ENCODE measurements at regions not wholly inside any gene's neighbourhood (a gene's known extent, or its start where the extent isn't known, plus 50 kb on each side); places are given as distances from the start of the nearest gene placed in this dataset.

DNA sequence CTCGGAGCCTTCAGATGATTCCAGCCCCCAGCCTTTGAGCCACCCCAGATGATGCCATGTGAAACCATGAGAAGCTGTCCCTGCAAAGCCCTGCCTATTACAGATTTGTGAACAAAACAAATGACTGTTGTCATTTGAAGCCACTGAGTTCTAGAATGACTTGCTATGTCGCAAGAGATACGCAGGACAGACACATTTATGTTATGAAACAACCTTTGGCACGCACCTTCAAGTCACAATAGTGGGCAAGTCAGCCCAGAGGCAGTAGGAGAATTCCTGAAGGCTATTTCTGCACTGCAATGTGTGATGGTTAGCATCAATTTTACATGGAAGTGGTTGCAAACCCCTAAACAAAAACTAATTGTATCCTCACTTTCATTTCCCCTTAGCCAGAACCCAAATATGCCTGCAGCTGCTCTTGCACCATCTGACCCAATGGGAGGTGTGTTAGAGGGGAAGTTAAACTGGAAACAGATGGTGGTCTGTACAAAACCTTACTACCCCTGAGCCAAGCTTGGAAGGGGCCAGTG is 174.4 kb upstream of the ATP6AP2 start:
- TF ChIP-seq CTCF (IDR thresholded peaks at IDR 0.05; ENCODE audit: low read depth, low read length, missing control alignments), result no peak
- Histone ChIP-seq H3K27me3 (replicated peaks) (no peaks in the 10 kb centered on the region), H3K4me3 (ENCODE audit: low read depth, low read length) (no peak overlapping the region), H3K36me3 (replicated peaks) (no peaks in the 10 kb centered on the region), H3K27ac (no peak overlapping the region)
- in situ Hi-C loops (cut with HindIII; ENCODE audit: low pct_ligation_motif_present, low sequenced_read_pairs), result no loop called here
- no peak for DNase-seq

DNA sequence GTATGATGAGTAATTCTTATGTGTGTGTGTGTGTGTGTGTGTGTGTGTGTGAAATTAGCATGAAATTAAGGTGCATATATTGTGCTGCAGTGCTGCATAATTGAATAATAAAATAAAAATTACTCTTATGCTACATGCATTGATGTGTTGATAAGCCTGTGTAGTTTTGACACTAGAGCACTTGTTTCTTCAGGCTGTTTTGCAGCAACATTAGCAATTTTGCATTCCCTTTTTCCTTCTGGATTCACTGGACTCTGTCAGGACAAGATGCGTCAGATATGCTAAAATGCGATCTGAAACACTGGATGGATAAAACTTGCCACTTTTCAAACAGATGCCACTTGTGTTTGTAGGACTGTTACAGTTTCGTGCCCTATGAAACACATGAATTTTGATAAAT is 175.4 kb upstream of the ATP6AP2 start:
- H3K4me3 ChIP-seq (ENCODE audit: low read depth, low read length), result no peak overlapping the region
- TF ChIP-seq CTCF (IDR thresholded peaks at IDR 0.05; ENCODE audit: low read depth, low read length, missing control alignments), result no peak
- DNase-seq, result no peak
- no peak overlapping the region for H3K27ac ChIP-seq
- in situ Hi-C loops (cut with HindIII; ENCODE audit: low pct_ligation_motif_present, low sequenced_read_pairs), result no loop called here
- no peaks in the 10 kb centered on the region for H3K36me3 ChIP-seq (replicated peaks)
- no peaks in the 10 kb centered on the region for H3K27me3 ChIP-seq (replicated peaks)

DNA sequence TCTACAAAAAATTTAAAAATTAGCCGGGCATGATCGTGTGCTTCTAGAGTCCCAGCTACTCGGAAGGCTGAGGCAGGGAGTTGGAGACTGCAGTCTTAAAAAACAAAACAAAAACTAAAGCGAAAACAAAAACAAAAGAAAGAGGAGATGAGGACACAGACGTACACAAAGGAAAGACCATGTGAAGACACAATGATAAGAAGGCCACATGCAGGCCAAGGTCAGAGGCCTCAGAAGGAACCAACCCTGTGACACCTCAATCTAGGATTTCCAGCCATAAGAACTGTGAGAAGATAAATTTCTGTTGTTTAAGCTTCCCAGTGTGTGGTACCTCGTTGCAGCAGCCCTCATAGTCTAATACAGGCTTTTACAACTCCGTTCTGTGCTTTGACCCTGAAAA is 177.0 kb upstream of the ATP6AP2 start:
- H3K4me3 ChIP-seq (ENCODE audit: low read depth, low read length), result no peak overlapping the region
- H3K27ac ChIP-seq, result no peak overlapping the region
- H3K36me3 ChIP-seq (replicated peaks), result no peaks in the 10 kb centered on the region
- in situ Hi-C loops (cut with HindIII; ENCODE audit: low pct_ligation_motif_present, low sequenced_read_pairs), result no loop called here
- no peak for DNase-seq
- no peak for TF ChIP-seq CTCF (IDR thresholded peaks at IDR 0.05; ENCODE audit: low read depth, low read length, missing control alignments)
- no peaks in the 10 kb centered on the region for H3K27me3 ChIP-seq (replicated peaks)

GRCh38 chrX:40402831-40403533 is 177.8 kb upstream of the ATP6AP2 start:
- DNase-seq, result peak; percentile 42
- Histone ChIP-seq H3K4me3 (ENCODE audit: low read depth, low read length) (no peak overlapping the region), H3K27me3 (replicated peaks) (no peaks in the 10 kb centered on the region), H3K27ac (no peak overlapping the region), H3K36me3 (replicated peaks) (no peaks in the 10 kb centered on the region)
- TF ChIP-seq CTCF (IDR thresholded peaks at IDR 0.05; ENCODE audit: low read depth, low read length, missing control alignments), result no peak
- in situ Hi-C loops (cut with HindIII; ENCODE audit: low pct_ligation_motif_present, low sequenced_read_pairs), result no loop called here

DNA sequence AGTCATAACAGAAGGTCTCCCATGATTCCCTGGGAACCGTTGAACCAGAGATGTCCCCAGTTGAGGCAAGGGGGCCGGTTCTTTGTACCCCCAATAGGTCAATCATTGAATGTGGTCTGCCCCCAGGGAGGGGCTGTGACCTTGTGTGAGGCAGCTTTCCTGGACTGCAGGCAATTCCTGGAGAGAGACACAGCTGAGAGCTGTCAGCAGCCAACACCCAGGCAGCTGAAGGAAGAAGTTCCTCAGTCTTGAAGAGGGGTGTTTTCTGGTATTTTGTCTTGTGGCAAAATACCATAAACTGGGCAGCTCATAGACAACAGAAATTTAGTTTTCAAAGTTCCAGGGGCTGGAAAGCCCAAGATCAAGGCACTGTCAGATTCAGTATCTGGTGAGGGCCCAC is 185.7 kb upstream of the ATP6AP2 start:
- TF ChIP-seq CTCF (IDR thresholded peaks at IDR 0.05; ENCODE audit: low read depth, low read length, missing control alignments), result no peak
- Histone ChIP-seq H3K36me3 (replicated peaks) (no peaks in the 10 kb centered on the region), H3K27ac (no peak overlapping the region), H3K4me3 (ENCODE audit: low read depth, low read length) (no peak overlapping the region), H3K27me3 (replicated peaks) (no peaks in the 10 kb centered on the region)
- in situ Hi-C loops (cut with HindIII; ENCODE audit: low pct_ligation_motif_present, low sequenced_read_pairs), result no loop called here
- DNase-seq, result no peak

DNA sequence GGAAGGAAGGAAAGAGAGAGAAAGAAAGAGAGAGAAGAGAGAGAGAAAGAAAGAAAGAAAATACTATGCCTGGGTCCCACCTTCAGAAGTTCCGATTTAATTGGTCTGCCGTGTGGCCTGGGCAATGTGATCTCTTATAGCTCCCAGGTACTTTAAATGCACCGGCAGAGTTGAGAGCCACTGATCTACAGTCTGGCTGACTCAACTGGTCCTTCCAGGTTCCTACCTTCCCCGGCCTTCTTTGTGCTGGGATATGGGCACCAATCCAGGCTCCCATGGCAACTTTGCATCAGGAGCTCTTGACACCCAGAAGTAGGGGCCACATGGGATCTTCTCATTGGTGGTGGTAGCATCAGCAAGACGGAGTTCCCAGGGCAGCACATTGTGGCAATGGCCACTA is 186.5 kb upstream of the ATP6AP2 start:
- DNase-seq, result no peak
- Histone ChIP-seq H3K27ac (no peak overlapping the region), H3K36me3 (replicated peaks) (no peaks in the 10 kb centered on the region), H3K4me3 (ENCODE audit: low read depth, low read length) (no peak overlapping the region), H3K27me3 (replicated peaks) (no peaks in the 10 kb centered on the region)
- in situ Hi-C loops (cut with HindIII; ENCODE audit: low pct_ligation_motif_present, low sequenced_read_pairs), result no loop called here
- TF ChIP-seq CTCF (IDR thresholded peaks at IDR 0.05; ENCODE audit: low read depth, low read length, missing control alignments), result no peak

All from brain microvascular endothelial cell (primary cell).